Liver (tissue), 3 donors: ENCODE measurements at regions not wholly inside any gene's neighbourhood (a gene's known extent, or its start where the extent isn't known, plus 50 kb on each side); places are given as distances from the start of the nearest gene placed in this dataset.

ENCODE experiments used
- EGR1 ChIP-seq, 2 donors: IDR thresholded peaks; 2 replicates each; pipeline ENCODE4 v1.6.1; 2016 to 2018; ENCODE audit warnings: antibody characterized with exemption in 2 of 2, low read depth in 2 of 2
- GABPA ChIP-seq, 2 donors: IDR thresholded peaks in 1 of 2; conservative IDR thresholded peaks in 1 of 2; 2 replicates each; pipeline ENCODE4 v1.6.1; 2016; ENCODE audit warnings: antibody characterized with exemption in 2 of 2, mild to moderate bottlenecking in 1 of 2, moderate library complexity in 1 of 2
- JUND ChIP-seq, 2 donors: IDR thresholded peaks; 2 replicates each; pipeline ENCODE4 v1.6.1; 2016; ENCODE audit warnings: antibody characterized with exemption in 2 of 2
- MAX ChIP-seq: IDR thresholded peaks from 2 replicates; pipeline ENCODE4 v1.6.1; 2016; ENCODE audit warnings: antibody characterized with exemption
- RAD21 ChIP-seq, 2 donors: IDR thresholded peaks; 2 replicates each; pipeline ENCODE4 v1.6.1; 2016; ENCODE audit warnings: antibody characterized with exemption in 2 of 2, mild to moderate bottlenecking in 2 of 2
- REST ChIP-seq: IDR thresholded peaks from 2 replicates; pipeline ENCODE4 v1.6.1; 2016; ENCODE audit warnings: antibody characterized with exemption, mild to moderate bottlenecking
- SP1 ChIP-seq: IDR thresholded peaks from 2 replicates; pipeline ENCODE4 v1.6.1; 2018; ENCODE audit warnings: antibody characterized with exemption, mild to moderate bottlenecking
- TAF1 ChIP-seq: conservative IDR thresholded peaks from 2 replicates; pipeline ENCODE4 v1.6.1; 2016; ENCODE audit warnings: antibody characterized with exemption, mild to moderate bottlenecking
- TF ChIP-seq, protein P1 (sequence below): fragments of 150-350 bp; IDR thresholded peaks from 2 replicates; pipeline ENCODE4 v1.5.1; 2017; ENCODE audit warnings: improper control_type of control experiment, low read depth, low read length; ENCODE audit not compliant: missing input control
- TF ChIP-seq, protein P2 (sequence below): IDR thresholded peaks from 2 replicates; pipeline ENCODE4 v1.6.1; 2016; ENCODE audit warnings: antibody characterized with exemption
- donor health status: healthy.
- donor health status: healthy.

DNA sequence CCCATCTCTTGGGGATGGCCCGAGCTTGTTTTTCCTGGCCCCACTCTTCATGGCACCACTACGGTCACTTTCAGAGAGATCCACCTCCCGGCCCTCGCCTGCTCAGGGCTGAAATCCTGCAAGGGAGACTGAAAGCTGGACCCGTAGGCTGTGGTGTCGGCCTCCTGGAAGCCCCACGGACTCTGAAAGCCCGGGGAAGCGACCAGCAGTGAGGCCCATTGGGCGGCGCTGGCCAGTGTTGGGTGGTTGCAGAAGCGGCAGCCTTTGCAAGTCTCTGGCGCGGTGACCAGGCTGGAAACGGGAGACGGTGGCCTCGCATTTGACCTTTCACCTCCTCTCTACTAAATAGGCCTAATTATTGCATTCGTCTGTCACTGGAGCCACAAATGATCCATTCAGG is 186.0 kb upstream of the FOXF1 start:
- TF ChIP-seq MAX (no peak), REST (no peak), EGR1 (IDR thresholded peaks at IDR 0.05; ENCODE audit: low read depth in 2 of 2) (no peak), TAF1 (no peak), RAD21 (IDR thresholded peaks at IDR 0.05) (no peak), JUND (IDR thresholded peaks at IDR 0.05) (no peak), GABPA (IDR thresholded peaks at IDR 0.05 in 1 of 2, conservative IDR thresholded peaks at IDR 0.05 in 1 of 2) (no peak), SP1 (no peak)
- TF ChIP-seq, protein P1, sequence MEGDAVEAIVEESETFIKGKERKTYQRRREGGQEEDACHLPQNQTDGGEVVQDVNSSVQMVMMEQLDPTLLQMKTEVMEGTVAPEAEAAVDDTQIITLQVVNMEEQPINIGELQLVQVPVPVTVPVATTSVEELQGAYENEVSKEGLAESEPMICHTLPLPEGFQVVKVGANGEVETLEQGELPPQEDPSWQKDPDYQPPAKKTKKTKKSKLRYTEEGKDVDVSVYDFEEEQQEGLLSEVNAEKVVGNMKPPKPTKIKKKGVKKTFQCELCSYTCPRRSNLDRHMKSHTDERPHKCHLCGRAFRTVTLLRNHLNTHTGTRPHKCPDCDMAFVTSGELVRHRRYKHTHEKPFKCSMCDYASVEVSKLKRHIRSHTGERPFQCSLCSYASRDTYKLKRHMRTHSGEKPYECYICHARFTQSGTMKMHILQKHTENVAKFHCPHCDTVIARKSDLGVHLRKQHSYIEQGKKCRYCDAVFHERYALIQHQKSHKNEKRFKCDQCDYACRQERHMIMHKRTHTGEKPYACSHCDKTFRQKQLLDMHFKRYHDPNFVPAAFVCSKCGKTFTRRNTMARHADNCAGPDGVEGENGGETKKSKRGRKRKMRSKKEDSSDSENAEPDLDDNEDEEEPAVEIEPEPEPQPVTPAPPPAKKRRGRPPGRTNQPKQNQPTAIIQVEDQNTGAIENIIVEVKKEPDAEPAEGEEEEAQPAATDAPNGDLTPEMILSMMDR: no peak
- TF ChIP-seq, protein P2, sequence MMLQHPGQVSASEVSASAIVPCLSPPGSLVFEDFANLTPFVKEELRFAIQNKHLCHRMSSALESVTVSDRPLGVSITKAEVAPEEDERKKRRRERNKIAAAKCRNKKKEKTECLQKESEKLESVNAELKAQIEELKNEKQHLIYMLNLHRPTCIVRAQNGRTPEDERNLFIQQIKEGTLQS: no peak
